Endothelial cell of umbilical vein (primary cell): ENCODE measurements at regions not wholly inside any gene's neighbourhood (a gene's known extent, or its start where the extent isn't known, plus 50 kb on each side); places are given as distances from the start of the nearest gene placed in this dataset.

Experiments
- BruUV-seq: library from RNA; stranded (reverse); fragments of 400-500 nt; replicated peaks from 2 replicates; lab custom pipeline; 2021; lab: Mats Ljungman, UMichigan
- CTCF ChIA-PET: fragments of 300-600, 350-600 bp; sonication (Branson Sonifier 250); formaldehyde crosslinking; loops from one replicate; lab custom pipeline; 2021; ENCODE audit warnings: antibody characterized with exemption, inconsistent platforms; lab: Charles Lee
- POLR2A ChIA-PET: fragments of 300-600, 350-600 bp; sonication (Branson Sonifier 250); formaldehyde crosslinking; loops from one replicate; lab custom pipeline; 2021; ENCODE audit warnings: antibody characterized with exemption, inconsistent platforms; lab: Charles Lee
- DNase-seq: peaks from one replicate; pipeline ENCODE4 v3.0.0-alpha.2; 2011; ENCODE audit warnings: low read depth, low spot score
- FAIRE-seq: peaks from 2 replicates; lab custom pipeline; 2011; peaks lifted over from hg19 to GRCh38; lab: Jason Lieb, UNC
- H2AFZ ChIP-seq: 2 replicates; pipeline ENCODE4 v1.6.0; 2012; ENCODE audit warnings: low read depth, low read length, control low read depth, inconsistent platforms
- H3K27ac ChIP-seq: 2 replicates; pipeline ENCODE4 v1.5.1; 2011; ENCODE audit warnings: low read depth, mild to moderate bottlenecking, control low read depth, low read length, moderate library complexity; ENCODE audit not compliant: insufficient read depth
- H3K27me3 ChIP-seq, 2 experiments: 2 replicates each; pipeline versions ENCODE4 v1.6.0 to v1.6.1; 2011; ENCODE audit warnings: low read length in 2 of 2, mixed read lengths in 1 of 2; ENCODE audit not compliant: control insufficient read depth in 2 of 2, insufficient read depth in 2 of 2
- H3K36me3 ChIP-seq, 2 experiments: 2 replicates in 1 of 2; 3 replicates in 1 of 2; pipeline ENCODE4 v1.5.1; 2011; ENCODE audit warnings: low read length in 2 of 2, mild to moderate bottlenecking in 1 of 2, moderate library complexity in 1 of 2; ENCODE audit not compliant: control insufficient read depth in 2 of 2, insufficient read depth in 2 of 2; ENCODE audit errors: extremely low read depth in 1 of 2
- H3K4me1 ChIP-seq: 3 replicates; pipeline ENCODE4 v1.5.1; 2011; ENCODE audit warnings: mild to moderate bottlenecking, low read length; ENCODE audit not compliant: control insufficient read depth, insufficient read depth; ENCODE audit errors: extremely low read depth
- H3K4me2 ChIP-seq: 2 replicates; pipeline ENCODE4 v1.6.1; 2011; ENCODE audit warnings: low read length, control low read depth, mixed read lengths; ENCODE audit not compliant: insufficient read depth
- H3K4me3 ChIP-seq, 3 experiments: fragments of 200-600 bp in 1 of 3; sonication (generic), shearing (Covaris generic) in 1 of 3; replicated peaks in 1 of 3; 2 replicates each; pipeline ENCODE4 v1.5.1; 2011 to 2016; ENCODE audit warnings: control low read depth in 3 of 3, low read length in 3 of 3, mild to moderate bottlenecking in 2 of 3, inconsistent platforms in 1 of 3, low read depth in 1 of 3, moderate library complexity in 1 of 3; ENCODE audit not compliant: insufficient read depth in 1 of 3
- H3K79me2 ChIP-seq: 2 replicates; pipeline ENCODE4 v1.6.0; 2012; ENCODE audit warnings: low read length, inconsistent platforms; ENCODE audit not compliant: control insufficient read depth, insufficient read depth
- H3K9ac ChIP-seq: replicated peaks from 2 replicates; pipeline ENCODE3; 2011; ENCODE audit warnings: low read length, control low read depth; ENCODE audit not compliant: insufficient read depth; ENCODE audit errors: extremely low read depth
- H3K9me1 ChIP-seq: replicated peaks from 3 replicates; pipeline ENCODE4 v1.6.0; 2011; ENCODE audit warnings: mild to moderate bottlenecking, low read length; ENCODE audit not compliant: control insufficient read depth, insufficient read depth; ENCODE audit errors: extremely low read depth
- H3K9me3 ChIP-seq: replicated peaks from 2 replicates; pipeline ENCODE4 v1.5.1; 2012; ENCODE audit warnings: low read length, inconsistent platforms; ENCODE audit not compliant: control insufficient read depth, insufficient read depth
- H4K20me1 ChIP-seq: replicated peaks from 2 replicates; pipeline ENCODE3; 2011; ENCODE audit warnings: mild to moderate bottlenecking, low read length; ENCODE audit not compliant: control insufficient read depth, insufficient read depth; ENCODE audit errors: extremely low read depth
- CTCF ChIP-seq, 2 donors: IDR thresholded peaks; 1 replicate in 1 of 2; 2 replicates in 1 of 2; pipeline ENCODE4 v1.5.1; 2011; ENCODE audit warnings: low read length in 2 of 2, mild to moderate bottlenecking in 2 of 2, moderate library complexity in 2 of 2, control low read depth in 1 of 2, inconsistent platforms in 1 of 2, low read depth in 1 of 2; ENCODE audit not compliant: insufficient read depth in 1 of 2; ENCODE audit errors: extremely low read depth in 1 of 2
- EZH2 ChIP-seq: IDR thresholded peaks from 2 replicates; pipeline ENCODE4 v1.6.1; 2012; ENCODE audit warnings: borderline replicate concordance, low read depth, mild to moderate bottlenecking, moderate library complexity, low read length, inconsistent platforms; ENCODE audit not compliant: severe bottlenecking
- FOS ChIP-seq: IDR thresholded peaks from 2 replicates; pipeline ENCODE4 v1.6.1; 2011; ENCODE audit warnings: mild to moderate bottlenecking, low read length, moderate library complexity, borderline replicate concordance; ENCODE audit not compliant: insufficient read depth
- GATA2 ChIP-seq: IDR thresholded peaks from 2 replicates; pipeline ENCODE4 v1.7.0; 2011; ENCODE audit warnings: low read depth, mild to moderate bottlenecking, moderate library complexity, mixed read lengths, low read length; ENCODE audit not compliant: insufficient read length, insufficient read depth
- JUN ChIP-seq: IDR thresholded peaks from 2 replicates; pipeline ENCODE4 v1.6.1; 2011; ENCODE audit warnings: borderline replicate concordance, low read depth; ENCODE audit not compliant: insufficient read length, insufficient read depth
- MAX ChIP-seq: IDR thresholded peaks from 2 replicates; pipeline ENCODE4 v1.6.1; 2011; ENCODE audit not compliant: insufficient read depth, insufficient read length
- MYC ChIP-seq: IDR thresholded peaks from one replicate; pipeline ENCODE4 v1.6.1; 2011; ENCODE audit warnings: mild to moderate bottlenecking, low read depth, low read length
- POLR2A ChIP-seq: IDR thresholded peaks from 2 replicates; pipeline ENCODE4 v1.6.1; 2012; ENCODE audit warnings: low read depth, mild to moderate bottlenecking, control low read depth, low read length
- POLR2AphosphoS5 ChIP-seq: IDR thresholded peaks from 2 replicates; pipeline ENCODE4 v1.6.1; 2012; ENCODE audit warnings: low read depth, mild to moderate bottlenecking, control low read depth, low read length, moderate library complexity; ENCODE audit not compliant: insufficient read depth
- dilution Hi-C: fragments of 300-500 bp; cut with MboI; formaldehyde crosslinking; loops from one replicate; pipeline ENCODE4 v1.15.0; 2019; ENCODE audit warnings: low sequenced_read_pairs; ENCODE audit not compliant: extremely low pct_ligation_motif_present
- intact Hi-C: fragments of 100-400 bp; cut with micrococcal nuclease; formaldehyde crosslinking; loops from one replicate; pipeline ENCODE4 v1.10.0; 2022

DNA sequence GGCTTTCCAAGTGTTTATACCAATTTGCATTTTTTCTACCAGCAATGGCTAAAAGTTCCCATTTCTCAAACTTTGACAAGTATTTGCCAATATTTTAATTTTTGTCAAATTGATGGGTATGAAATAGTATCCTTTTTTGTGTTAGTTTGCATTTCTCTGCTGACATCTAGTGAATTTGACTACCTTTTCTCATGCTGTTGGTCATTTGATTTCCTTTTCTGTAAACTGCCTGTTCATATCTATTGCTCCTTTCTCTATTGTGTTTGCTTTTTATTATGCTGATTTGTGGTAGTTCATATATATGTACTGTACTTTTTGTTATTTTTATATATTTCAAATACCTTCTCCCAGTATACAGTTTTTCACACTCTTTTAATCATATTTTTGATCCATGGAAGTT lies 149.4 kb downstream of the PMAIP1 start:
- Histone ChIP-seq H3K36me3 (no peaks in the 10 kb centered on the region), H3K27ac (no peak overlapping the region), H3K9ac (no peak overlapping the region), H3K4me2 (no peak overlapping the region), H2AFZ (no peak overlapping the region), H3K4me1 (no peaks in the 10 kb centered on the region), H3K9me1 (no peaks in the 10 kb centered on the region), H3K27me3 (no peaks in the 10 kb centered on the region), H4K20me1 (no peaks in the 10 kb centered on the region), H3K4me3 (no peak overlapping the region), H3K9me3 (no peaks in the 10 kb centered on the region), H3K79me2 (no peaks in the 10 kb centered on the region)
- no peak for DNase-seq
- TF ChIP-seq JUN, result no peak
- TF ChIP-seq CTCF (IDR thresholded peaks at IDR 0.05; ENCODE audit: extremely low read depth in 1 of 2, insufficient read depth in 1 of 2, low read depth in 1 of 2, low read length in 2 of 2), result no peak
- TF ChIP-seq GATA2, result no peak
- no peak for TF ChIP-seq EZH2
- TF ChIP-seq MAX, result no peak
- TF ChIP-seq POLR2AphosphoS5, result no peak
- no peak for TF ChIP-seq POLR2A
- no peak for TF ChIP-seq FOS
- no peak for TF ChIP-seq MYC
- POLR2A ChIA-PET, result no interaction called here
- CTCF ChIA-PET, result no interaction called here
- FAIRE-seq, result no peak
- dilution Hi-C loops (no loop called here), intact Hi-C loops (no loop called here)
- no TSS peak for BruUV-seq
